Osteoblast (primary cell): ENCODE measurements at regions not wholly inside any gene's neighbourhood (a gene's known extent, or its start where the extent isn't known, plus 50 kb on each side); places are given as distances from the start of the nearest gene placed in this dataset.
"Not testable (repeated sequence)": the region's sequence is repeated elsewhere in the genome, so short reads cannot be mapped to it uniquely, and the experiment has no call there.

Experiments
- DNase-seq: peaks from one replicate; pipeline ENCODE4 v3.0.0; 2011; ENCODE audit warnings: low spot score, mixed read lengths; ENCODE audit not compliant: insufficient read length; ENCODE audit errors: missing footprints
- H2AFZ ChIP-seq: 2 replicates; pipeline ENCODE4 v1.6.0; 2011; ENCODE audit warnings: mild to moderate bottlenecking, low read length
- H3K27ac ChIP-seq: 2 replicates; pipeline ENCODE4 v1.5.1; 2011; ENCODE audit warnings: mild to moderate bottlenecking, low read depth, low read length, moderate library complexity
- H3K27me3 ChIP-seq: 2 replicates; pipeline ENCODE4 v1.6.0; 2012; ENCODE audit warnings: mild to moderate bottlenecking, control low read depth, inconsistent platforms, low read length, moderate library complexity; ENCODE audit not compliant: insufficient read depth
- H3K36me3 ChIP-seq: 2 replicates; pipeline ENCODE4 v1.5.1; 2011; ENCODE audit warnings: mild to moderate bottlenecking, low read length, control low read depth, moderate library complexity; ENCODE audit not compliant: insufficient read depth
- H3K4me1 ChIP-seq: 2 replicates; pipeline ENCODE4 v1.5.1; 2011; ENCODE audit warnings: mild to moderate bottlenecking, low read length, control low read depth, moderate library complexity; ENCODE audit not compliant: insufficient read depth
- H3K4me2 ChIP-seq: 2 replicates; pipeline ENCODE4 v1.6.0; 2011; ENCODE audit warnings: mild to moderate bottlenecking, low read length; ENCODE audit not compliant: insufficient read depth
- H3K4me3 ChIP-seq: fragments of 200-600 bp; sonication (generic); 3 replicates; pipeline ENCODE4 v1.5.1; 2012; ENCODE audit warnings: mild to moderate bottlenecking, low read length, inconsistent platforms; ENCODE audit not compliant: insufficient read depth
- H3K79me2 ChIP-seq: 2 replicates; pipeline ENCODE4 v1.6.0; 2012; ENCODE audit warnings: mild to moderate bottlenecking, low read length, control low read depth, inconsistent platforms; ENCODE audit not compliant: insufficient read depth
- H3K9me3 ChIP-seq: 2 replicates; pipeline ENCODE4 v1.5.1; 2011; ENCODE audit warnings: low read depth, low read length, control low read depth
- H4K20me1 ChIP-seq: 2 replicates; pipeline ENCODE4 v1.6.0; 2012; ENCODE audit warnings: mild to moderate bottlenecking, low read length, control low read depth; ENCODE audit not compliant: insufficient read depth
- CTCF ChIP-seq: IDR thresholded peaks from 2 replicates; pipeline ENCODE4 v1.5.1; 2011; ENCODE audit warnings: mild to moderate bottlenecking, low read depth, low read length, moderate library complexity; ENCODE audit errors: extremely low read depth

GRCh38 chr12:91461061-91461460 is 278.4 kb upstream of the DCN start:
- no peak for TF ChIP-seq CTCF
- no peaks in the 10 kb centered on the region for H3K36me3 ChIP-seq
- H3K4me3 ChIP-seq = no peak overlapping the region

GRCh38 chr12:91460469-91460868 is 277.9 kb upstream of the DCN start:
- Histone ChIP-seq H3K79me2 (no peaks in the 10 kb centered on the region), H3K27ac (no peak overlapping the region), H3K4me3 (no peak overlapping the region), H3K9me3 (no peaks in the 10 kb centered on the region), H3K27me3 (peaks cover 4% of the 10 kb centered on the region), H3K36me3 (no peaks in the 10 kb centered on the region), H3K4me2 (no peak overlapping the region), H4K20me1 (no peaks in the 10 kb centered on the region), H3K4me1 (no peaks in the 10 kb centered on the region), H2AFZ (no peak overlapping the region)
- DNase-seq = no peak
- no peak for TF ChIP-seq CTCF

More at GRCh38 chr12:91461061-91461460, 278.4 kb upstream of the DCN start:
- no peaks in the 10 kb centered on the region for H3K79me2 ChIP-seq
- no peaks in the 10 kb centered on the region for H4K20me1 ChIP-seq
- no peaks in the 10 kb centered on the region for H3K4me1 ChIP-seq
- H2AFZ ChIP-seq = no peak overlapping the region
- H3K9me3 ChIP-seq = no peaks in the 10 kb centered on the region
- no peak overlapping the region for H3K4me2 ChIP-seq
- DNase-seq = no peak
- H3K27ac ChIP-seq = no peak overlapping the region
- peaks cover 4% of the 10 kb centered on the region for H3K27me3 ChIP-seq

- Histone ChIP-seq H3K4me3 (no peak overlapping the region), H3K27me3 (peaks cover 1% of the 10 kb centered on the region), H3K4me2 (no peak overlapping the region), H3K27ac (no peak overlapping the region), H4K20me1 (no peaks in the 10 kb centered on the region), H3K79me2 (no peaks in the 10 kb centered on the region), H3K4me1 (no peaks in the 10 kb centered on the region), H2AFZ (no peak overlapping the region), H3K9me3 (no peaks in the 10 kb centered on the region), H3K36me3 (no peaks in the 10 kb centered on the region)
- no peak for DNase-seq
- no peak for TF ChIP-seq CTCF
Measured at GRCh38 chr12:91455321-91455720, 272.7 kb upstream of the DCN start.

GRCh38 chr12:91454179-91454578 is 271.6 kb upstream of the DCN start:
- Histone ChIP-seq H3K27ac (no peak overlapping the region), H3K27me3 (no peaks in the 10 kb centered on the region)

GRCh38 chr12:91452464-91452863 is 269.8 kb upstream of the DCN start:
- H3K4me1 ChIP-seq, H3K27ac ChIP-seq, H2AFZ ChIP-seq, H3K4me2 ChIP-seq, DNase-seq, H3K36me3 ChIP-seq, H3K4me3 ChIP-seq, H4K20me1 ChIP-seq, H3K9me3 ChIP-seq, H3K79me2 ChIP-seq, H3K27me3 ChIP-seq: not testable (repeated sequence)

More at GRCh38 chr12:91454179-91454578, 271.6 kb upstream of the DCN start:
- no peak for TF ChIP-seq CTCF
- H3K4me3 ChIP-seq = no peak overlapping the region
- H3K79me2 ChIP-seq = no peaks in the 10 kb centered on the region
- H4K20me1 ChIP-seq = no peaks in the 10 kb centered on the region
- no peak overlapping the region for H2AFZ ChIP-seq
- no peak for DNase-seq
- no peaks in the 10 kb centered on the region for H3K9me3 ChIP-seq
- H3K4me2 ChIP-seq = no peak overlapping the region
- H3K36me3 ChIP-seq = no peaks in the 10 kb centered on the region
- H3K4me1 ChIP-seq = no peaks in the 10 kb centered on the region
